ENCODE measurements at regions not wholly inside any gene's neighbourhood (a gene's known extent, or its start where the extent isn't known, plus 50 kb on each side); places are given as distances from the start of the nearest gene placed in this dataset.

GRCh38 chr19:28044477-28044876 lies 1168.5 kb downstream of the UQCRFS1 start:
- TF ChIP-seq CTCF (IDR thresholded peaks at IDR 0.05) (no peak), POLR2AphosphoS5 (IDR thresholded peaks at IDR 0.05; ENCODE audit: insufficient read depth in 1 of 2, low read depth in 1 of 2) (no peak)

Measured in vagina (tissue), 2 donors.